Stimulated activated CD4-positive, alpha-beta T cell treated with anti-CD3 and anti-CD28 coated beads, Interleukin-12 subunit alpha, Interleukin-12 subunit beta, amount 100 ng/mL, for 4 hours (primary cell): ENCODE measurements at regions not wholly inside any gene's neighbourhood (a gene's known extent, or its start where the extent isn't known, plus 50 kb on each side); places are given as distances from the start of the nearest gene placed in this dataset.
"Not testable (repeated sequence)": the region's sequence is repeated elsewhere in the genome, so short reads cannot be mapped to it uniquely, and the experiment has no call there.

Experiments
- DNase-seq: peaks from one replicate; pipeline ENCODE4 v3.0.0-alpha.2; 2020

DNA sequence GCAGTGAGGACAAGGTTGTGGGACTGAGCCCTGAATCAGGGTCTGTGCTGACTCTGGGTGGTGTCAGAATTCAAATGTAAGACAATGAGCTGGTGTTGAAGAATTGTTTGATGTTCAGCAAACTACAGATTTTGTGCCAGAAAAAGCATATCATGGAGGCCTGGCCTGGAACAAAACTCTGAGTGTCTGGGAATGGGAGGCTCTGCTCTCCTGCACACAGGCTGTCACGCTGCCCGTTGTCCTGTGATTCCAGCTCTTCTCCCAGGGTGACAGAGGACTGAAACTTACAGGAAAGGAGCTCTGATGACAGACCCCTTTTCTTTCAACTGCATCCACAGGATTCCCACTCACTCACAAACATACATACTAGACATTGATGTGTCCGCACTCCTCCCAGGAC lies 120.1 kb downstream of the ZNF486 start:
- DNase-seq, result no peak

DNA sequence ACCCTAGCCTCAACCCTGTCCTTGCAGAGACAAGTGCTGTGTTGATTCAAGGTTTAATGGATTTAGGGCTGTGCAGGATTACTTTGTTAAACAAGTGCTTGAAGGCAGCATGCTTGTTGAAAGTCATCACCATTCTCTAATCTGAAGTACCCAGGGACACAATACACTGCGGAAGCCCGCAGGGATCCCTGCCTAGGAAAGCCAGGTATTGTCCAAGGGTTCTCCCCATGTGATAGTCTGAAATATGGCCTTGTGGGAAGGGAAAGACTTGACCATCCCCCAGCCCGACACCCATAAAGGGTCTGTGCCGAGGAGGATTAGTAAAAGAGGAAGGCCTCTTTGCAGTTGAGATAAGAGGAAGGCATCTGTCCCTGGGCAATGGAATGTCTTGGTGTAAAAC lies 118.9 kb downstream of the ZNF486 start:
- not testable (repeated sequence) for DNase-seq

DNA sequence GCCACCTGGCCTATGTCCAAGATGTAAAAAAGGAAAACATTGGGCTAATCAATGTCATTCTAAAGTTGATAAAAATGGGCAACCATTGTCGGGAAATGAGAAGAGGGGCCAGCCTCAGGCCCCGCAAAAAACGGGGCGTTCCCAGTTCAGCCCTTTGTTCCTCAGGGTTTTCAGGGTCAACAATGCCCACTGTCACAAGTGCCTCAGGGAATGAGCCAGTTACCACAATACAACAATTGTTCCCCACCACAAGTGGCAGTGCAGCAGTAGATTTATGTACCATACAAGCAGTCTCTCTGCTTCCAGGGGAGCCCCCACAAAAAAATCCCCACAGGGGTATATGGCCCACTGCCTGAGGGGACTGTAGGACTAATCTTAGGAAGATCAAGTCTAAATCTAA lies 112.5 kb downstream of the ZNF486 start:
- no peak for DNase-seq

DNA sequence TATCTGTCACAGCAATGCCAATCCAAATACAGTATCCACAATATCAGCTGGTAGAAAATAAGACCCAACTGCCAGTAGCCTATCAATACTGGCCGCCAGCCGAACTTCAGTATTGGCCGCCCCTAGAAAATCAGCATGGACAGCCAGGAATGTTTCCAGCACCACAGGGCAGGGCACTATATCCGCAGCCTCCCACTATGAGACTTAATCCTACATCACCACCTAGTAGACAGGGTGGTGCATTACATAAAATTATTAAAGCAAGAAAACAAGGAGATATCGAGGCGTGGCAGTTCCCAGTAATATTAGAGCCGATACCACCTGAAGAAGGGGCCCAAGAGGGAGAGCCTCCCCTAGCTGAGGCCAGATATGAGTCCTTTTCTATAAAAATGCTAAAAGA lies 111.3 kb downstream of the ZNF486 start:
- no peak for DNase-seq

DNA sequence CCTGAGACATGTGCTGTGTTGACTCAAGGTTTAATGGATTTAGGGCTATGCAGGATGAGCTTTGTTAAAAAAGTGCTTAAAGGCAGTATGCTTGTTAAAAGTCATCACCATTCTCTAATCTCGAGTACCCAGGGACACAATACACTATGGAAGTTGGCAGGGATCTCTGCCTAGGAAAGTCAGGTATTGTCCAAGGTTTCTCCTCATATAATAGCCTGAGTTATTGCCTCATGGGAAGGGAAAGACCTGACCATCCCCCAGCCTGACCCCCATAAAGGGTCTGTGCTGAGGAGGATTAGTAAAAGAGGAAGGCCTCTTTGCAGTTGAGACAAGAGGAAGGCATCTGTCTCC lies 109.7 kb downstream of the ZNF486 start:
- DNase-seq, result not testable (repeated sequence)

DNA sequence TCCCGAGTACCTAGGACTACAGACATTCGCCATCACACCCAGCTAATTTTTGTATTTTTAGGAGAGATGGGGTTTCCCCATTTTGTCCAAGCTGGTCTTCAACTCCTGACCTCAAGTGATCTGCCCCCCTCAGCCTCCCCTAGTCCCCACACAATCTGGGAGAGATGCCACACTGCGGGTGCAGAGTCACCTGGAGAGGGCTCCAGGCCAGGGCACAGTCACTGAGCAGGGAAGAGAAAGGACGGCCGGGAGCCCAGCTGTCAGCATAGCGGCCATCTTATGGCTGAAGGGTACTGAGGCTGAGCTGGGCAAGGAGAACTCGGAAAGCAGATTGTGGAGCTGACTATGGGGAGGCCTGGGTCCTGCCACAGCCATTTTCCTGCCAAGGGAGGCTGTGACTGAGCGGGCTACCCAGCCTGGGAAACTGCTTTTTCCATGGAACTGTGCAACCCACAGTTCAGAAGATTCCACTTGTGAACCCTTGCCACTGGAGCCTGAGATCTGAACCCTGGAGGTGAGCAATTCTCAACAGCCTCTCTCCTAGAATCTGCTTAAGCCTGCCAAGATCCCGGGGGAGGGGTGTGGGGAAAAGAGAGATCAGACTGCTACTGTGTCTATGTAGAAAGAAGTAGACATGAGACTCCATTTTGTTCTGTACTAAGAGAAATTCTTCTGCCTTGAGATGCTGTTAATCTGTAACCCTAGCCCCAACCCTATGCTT lies 109.2 kb downstream of the ZNF486 start:
- no peak for DNase-seq

DNA sequence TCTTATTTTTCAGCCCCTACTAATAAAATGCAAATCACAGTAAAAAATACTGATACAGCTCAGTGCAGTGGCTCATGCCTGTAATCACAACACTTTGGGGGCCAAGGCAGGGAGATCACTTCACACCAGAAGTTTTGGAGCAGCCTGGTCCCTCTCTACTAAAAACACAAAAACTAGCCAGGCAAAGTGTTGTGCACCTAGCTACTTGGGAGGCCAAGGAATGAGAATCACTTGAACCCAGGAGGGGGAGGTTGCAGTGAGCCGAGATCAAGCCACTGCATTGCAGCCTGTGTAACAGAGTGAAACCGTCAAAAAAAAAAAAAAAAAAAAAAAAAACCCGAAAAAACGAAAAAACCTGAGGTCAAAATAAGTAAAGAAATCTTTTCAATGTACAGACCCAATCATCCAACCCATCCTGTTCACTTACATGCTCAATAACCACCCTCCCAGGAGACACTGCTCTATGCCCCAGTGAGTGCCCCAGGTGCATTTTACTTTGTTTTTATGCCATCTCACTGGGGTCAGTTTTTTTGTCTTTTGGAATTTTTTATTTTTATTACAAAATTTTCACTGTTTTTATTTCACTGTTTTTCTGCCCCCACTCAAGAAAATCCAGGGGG lies 107.0 kb downstream of the ZNF486 start:
- no peak for DNase-seq

DNA sequence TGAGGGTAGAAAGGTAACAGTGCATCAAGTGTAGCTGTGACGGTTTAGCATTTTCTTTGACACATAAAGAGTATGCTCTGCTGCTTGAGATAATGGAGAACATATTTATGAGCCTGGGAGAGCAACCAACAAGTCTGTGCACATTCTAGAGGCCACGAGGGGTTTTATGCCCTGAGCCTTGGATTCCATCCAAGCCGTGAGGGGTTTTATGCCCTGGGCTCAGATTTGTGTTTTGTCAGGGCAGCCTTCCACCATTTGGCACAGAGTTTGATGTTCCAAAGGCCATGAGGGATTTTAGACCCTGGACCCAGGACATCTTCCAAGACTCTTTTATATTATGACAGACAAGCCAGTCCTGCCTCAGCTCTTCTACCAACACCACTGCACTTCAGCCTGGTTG lies 106.4 kb downstream of the ZNF486 start:
- DNase-seq, result no peak

DNA sequence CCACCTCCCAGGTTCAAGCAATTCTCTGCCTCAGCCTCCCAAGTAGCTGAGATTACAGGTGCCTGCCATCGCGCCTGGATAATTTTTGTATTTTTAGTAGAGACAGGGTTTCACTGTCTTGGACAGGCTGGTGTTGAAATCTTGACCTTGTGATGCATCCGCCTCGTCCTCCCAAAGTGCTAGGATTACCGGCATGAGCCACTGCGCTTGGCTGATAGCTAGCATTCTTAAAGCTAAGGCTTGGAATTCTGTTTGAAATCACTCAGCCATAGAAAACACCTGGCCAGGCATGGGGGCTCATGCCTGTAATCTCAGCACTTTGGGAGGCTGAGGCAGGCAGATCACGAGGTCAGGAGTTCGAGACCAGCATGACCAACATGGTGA lies 105.6 kb downstream of the ZNF486 start:
- not testable (repeated sequence) for DNase-seq

DNA sequence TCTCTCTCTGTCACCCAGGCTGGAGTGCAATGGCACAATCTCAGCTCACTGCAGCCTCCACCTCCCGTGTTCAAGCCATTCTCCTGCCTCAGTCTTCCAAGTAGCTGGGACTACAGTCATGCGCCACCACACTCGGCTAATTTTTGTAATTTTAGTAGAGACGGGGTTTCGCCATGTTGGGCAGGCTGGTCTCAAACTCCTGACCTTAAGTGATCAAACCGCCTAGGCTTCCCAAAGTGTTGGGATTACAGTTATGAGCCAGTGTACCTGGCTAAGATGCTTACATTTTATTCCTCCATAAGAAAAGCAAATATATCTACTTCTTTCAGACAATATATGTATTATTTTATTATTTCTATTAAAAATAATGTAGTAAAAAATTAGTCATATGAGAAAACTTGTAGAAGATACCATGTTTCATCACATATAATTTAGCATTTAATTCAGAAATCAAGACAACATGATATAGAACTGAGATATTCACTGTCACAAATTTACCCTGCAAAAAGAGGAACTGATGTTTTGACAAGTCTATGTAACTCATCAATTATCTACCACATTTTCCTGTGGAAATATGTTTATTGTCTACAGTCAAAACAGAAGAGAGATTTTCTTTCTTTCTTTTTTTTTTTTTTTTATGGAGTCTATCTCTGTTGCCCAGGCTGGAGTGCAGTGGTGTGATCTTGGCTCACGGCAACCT lies 105.1 kb downstream of the ZNF486 start:
- not testable (repeated sequence) for DNase-seq

DNA sequence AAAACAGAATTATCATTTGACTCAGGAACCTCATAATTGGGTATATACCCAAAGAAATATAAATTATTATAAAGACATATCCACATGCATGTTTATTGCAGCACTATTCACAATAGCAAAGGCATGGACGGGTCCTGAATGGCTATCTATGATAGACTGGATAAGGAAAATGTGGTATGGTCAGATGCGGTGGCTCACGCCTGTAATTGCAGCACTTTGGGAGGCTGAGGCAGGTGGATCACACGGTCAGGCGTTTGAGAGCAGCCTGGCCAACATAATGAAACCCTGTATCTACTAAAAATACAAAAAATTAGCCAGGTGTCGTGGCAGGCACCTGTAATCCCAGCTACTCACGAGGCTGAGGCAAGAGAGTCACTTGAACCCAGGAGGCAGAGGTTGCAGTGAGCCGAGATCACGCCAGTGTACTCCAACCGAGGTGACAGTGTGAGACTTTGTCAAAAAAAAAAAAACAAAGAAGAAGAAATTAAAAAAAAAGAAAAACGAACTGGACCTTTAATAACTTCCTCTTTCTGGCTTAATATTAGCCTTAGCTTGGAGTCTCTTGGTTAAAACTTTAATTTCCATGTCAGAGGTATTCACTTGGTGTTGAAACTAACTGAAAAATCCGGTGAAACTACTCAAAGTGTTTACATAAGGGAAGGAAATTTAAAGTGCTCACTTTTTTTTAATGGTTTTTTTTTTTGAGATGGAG lies 104.4 kb downstream of the ZNF486 start:
- no peak for DNase-seq

DNA sequence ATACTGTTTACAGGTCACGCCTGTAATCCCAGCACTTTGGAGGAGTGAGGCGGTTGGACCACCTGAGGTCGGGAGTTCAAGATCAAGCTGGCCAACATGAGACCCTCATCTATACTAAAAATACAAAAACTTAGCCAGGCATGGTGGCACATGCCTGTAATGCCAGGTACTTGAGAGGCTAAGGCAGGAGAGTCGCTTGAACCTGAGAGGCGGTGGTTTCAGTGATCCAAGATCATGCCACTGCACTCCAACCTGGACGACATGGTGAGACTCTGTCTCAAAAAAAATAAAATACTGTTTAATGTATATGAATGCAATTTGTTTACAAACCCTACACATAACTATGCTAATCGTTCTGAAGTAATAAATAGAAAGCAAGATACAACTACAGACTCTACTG lies 102.4 kb downstream of the ZNF486 start:
- DNase-seq, result no peak

DNA sequence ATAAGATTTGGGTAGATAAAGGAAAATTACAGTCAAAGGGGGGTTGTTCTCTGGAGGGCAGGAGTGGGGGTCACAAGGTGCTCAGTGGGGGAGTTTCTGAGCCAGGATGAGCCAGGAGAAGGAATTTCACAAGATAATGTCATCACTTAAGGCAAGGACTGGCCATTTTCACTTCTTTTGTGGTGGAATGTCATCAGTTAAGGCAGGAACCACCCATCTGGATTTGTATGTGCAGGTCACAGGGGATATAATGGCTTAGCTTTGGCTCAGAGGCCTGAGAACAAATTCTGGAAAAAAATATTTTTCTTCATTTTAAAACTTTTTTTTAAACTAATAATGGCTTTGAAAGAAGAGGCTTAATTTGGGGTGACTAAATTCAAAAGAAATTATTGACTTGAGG lies 94.5 kb downstream of the ZNF486 start:
- DNase-seq, result not testable (repeated sequence)

DNA sequence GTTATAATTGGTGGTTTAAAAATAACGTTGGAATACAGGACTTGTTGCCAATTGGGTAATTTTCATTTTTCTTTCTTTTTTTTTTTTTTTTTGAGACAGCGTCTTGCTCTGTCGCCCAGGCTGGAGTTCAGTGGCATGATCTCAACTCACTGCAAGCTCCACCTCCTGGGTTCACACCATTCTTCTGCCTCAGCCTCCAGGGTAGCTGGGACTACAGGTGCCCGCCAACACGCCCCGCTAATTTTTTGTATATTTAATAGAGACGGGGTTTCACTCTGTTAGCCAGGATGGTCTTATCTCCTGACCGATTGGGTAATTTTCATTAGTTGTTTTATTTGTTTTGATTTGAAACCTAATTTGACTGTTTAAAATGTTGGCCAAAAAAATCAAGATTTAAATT lies 93.7 kb downstream of the ZNF486 start:
- DNase-seq, result not testable (repeated sequence)

DNA sequence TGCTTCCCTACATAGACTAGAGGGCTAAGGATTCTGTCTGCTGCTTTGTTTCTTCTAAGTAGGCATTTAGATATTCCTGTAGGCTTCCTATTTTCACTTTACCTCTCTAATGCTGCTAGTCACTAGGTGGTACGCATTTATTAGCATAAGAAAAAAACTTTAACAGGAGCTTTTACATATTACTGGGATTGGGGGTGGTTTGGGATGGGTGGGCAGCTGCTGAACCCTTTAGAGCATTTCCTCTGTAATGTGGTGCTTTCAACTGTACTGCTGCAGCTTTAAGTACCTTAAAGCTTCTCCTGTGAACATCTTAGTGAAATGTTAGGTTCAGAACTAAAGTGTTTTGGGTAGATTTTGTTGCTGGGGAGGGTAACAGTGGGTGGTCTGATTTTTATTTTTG lies 92.6 kb downstream of the ZNF486 start:
- DNase-seq, result no peak

DNA sequence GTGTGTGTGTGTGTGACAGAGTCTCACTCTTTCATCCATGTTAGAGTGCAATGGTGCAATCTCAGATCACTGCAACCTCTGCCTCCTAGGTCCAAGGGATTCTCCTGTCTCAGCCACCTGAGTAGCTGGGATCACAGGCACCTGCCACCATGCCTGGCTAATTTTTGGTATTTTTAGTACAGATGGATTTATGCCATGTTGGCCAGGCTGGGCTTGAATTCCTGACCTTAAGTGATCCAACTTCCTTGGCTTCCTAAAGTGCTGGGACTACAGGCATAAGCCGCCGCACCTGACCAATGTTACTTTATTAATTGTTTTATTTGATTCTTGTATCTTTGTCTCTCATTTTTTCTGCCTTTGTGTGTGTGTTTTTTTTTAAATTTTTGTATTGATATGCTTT lies 89.6 kb downstream of the ZNF486 start:
- DNase-seq, result no peak

DNA sequence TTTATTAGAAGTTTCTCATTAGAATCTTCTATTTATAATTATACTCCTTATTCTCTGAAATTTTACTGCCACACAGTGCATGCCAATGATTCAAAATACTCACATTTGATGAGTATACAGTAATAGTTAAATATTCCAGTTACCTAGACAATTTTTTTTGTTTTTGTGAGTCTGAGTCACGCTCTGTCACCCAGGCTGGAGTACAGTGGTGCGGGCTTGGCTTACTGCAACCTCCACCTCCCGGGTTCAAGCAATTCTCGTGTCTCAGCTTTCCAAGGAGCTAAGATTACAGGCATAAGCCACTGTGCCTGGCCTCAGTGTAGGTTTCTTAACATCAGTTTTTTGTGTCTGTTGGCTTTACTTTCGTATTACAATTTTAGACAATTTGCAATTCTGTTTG lies 87.1 kb downstream of the ZNF486 start:
- DNase-seq, result no peak

DNA sequence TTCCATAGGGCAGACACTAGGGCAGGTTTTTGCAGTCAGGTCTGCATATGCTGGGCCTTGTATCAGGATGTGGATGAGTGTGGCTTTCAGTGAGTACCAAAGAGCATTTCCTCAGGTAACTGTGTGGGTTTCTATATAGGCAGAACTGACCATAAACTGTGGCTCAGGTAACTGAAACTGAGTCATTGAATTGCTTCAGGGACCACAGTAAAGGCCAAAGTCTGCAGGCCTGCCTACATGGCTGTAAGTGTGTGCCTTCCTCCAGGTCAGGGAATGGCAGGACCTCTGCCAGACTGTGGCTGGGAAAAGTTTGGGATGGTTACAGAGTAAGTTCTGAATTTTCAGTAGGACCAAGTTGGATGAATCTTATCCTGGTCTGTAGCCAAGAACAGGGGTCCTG lies 85.6 kb downstream of the ZNF486 start:
- no peak for DNase-seq

DNA sequence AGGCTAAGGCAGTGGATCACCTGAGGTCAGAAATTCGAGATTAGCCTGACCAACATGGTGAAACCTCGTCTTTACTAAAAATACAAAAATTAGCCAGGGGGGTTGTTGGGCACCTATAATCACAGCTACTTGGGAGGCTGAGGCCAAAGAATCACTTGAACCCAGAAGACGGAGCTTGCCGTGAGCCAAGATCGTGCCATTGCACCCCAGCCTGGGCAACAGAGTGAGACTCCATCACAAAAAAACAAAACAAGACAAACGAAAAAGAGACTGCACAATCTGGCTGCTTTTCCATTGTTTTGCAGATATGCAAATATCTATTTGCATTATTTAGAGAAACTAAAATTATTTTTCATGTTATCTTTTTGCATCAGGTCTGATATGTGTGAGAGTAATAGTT lies 83.6 kb downstream of the ZNF486 start:
- DNase-seq, result no peak

DNA sequence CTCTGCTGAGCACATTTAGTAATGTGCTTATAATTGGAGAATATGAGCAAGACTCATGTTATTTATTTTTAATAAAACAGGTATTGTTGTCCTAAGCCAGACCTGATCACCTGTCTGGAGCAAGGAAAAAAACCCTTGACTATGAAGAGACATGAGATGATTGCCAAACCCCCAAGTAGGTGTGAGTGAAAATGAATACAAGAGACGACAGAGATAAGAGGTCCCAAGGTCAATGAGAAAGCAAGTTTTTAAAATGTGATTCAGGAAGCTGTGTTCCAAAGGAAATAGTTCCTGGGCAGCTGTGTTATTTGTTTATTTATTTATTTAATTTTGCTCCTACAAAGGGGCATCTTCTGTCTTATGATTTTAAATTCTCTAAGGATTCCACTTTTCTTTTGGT lies 83.1 kb downstream of the ZNF486 start:
- DNase-seq, result no peak
